HEK293 (cell line): ENCODE measurements at regions not wholly inside any gene's neighbourhood (a gene's known extent, or its start where the extent isn't known, plus 50 kb on each side); places are given as distances from the start of the nearest gene placed in this dataset.

ENCODE experiments used
- CTCF ChIA-PET: fragments of 350-600 bp; formaldehyde crosslinking; extraction: SDS; loops from one replicate; lab custom pipeline; 2021; ENCODE audit warnings: antibody characterized with exemption; lab: Yijun Ruan, JAX
- POLR2A ChIA-PET: fragments of 300-600 bp; formaldehyde crosslinking; extraction: SDS; loops from one replicate; lab custom pipeline; 2020; ENCODE audit warnings: antibody characterized with exemption, inconsistent platforms; lab: Yijun Ruan, JAX
- H3K27ac ChIP-seq: fragments of 200-500 bp; sonication (Bioruptor generic); 2 replicates; pipeline ENCODE4 v1.5.1; 2014; ENCODE audit warnings: low read depth, low read length, control low read depth, inconsistent platforms; ENCODE audit errors: extremely low read depth
- H3K36me3 ChIP-seq, 2 experiments: fragments of 200-500 bp in 1 of 2; sonication (Bioruptor generic) in 1 of 2; 1 replicate in 1 of 2; 2 replicates in 1 of 2; pipeline ENCODE4 v1.5.1; 2014 to 2017; ENCODE audit warnings: inconsistent platforms in 2 of 2, low read length in 2 of 2; ENCODE audit not compliant: control insufficient read depth in 2 of 2, insufficient read depth in 1 of 2
- H3K4me1 ChIP-seq: fragments of 200-500 bp; sonication (Bioruptor generic); 2 replicates; pipeline ENCODE4 v1.5.1; 2014; ENCODE audit warnings: mild to moderate bottlenecking, low read length, inconsistent platforms; ENCODE audit not compliant: control insufficient read depth, insufficient read depth
- H3K4me3 ChIP-seq: 2 replicates; pipeline ENCODE4 v1.5.1; 2011; ENCODE audit warnings: low read depth, mild to moderate bottlenecking, control low read depth, low read length, moderate library complexity
- H3K9me3 ChIP-seq: fragments of 200-500 bp; sonication (Bioruptor generic); 2 replicates; pipeline ENCODE4 v1.5.1; 2014; ENCODE audit warnings: low read depth, low read length, inconsistent platforms; ENCODE audit not compliant: control insufficient read depth, insufficient read depth
- GLIS2 ChIP-seq: fragments of 450-650 bp; formaldehyde crosslinking; IDR thresholded peaks from 2 replicates; pipeline ENCODE4 v1.5.1; 2016; ENCODE audit warnings: missing biosample characterization, missing genetic modification characterization
- HOXA7 ChIP-seq: sonication (generic); formaldehyde crosslinking; IDR thresholded peaks from 2 replicates; pipeline ENCODE4 v1.8.1; 2022; ENCODE audit warnings: missing genetic modification reagents, borderline replicate concordance
- KLF9 ChIP-seq: fragments of 450-650 bp; formaldehyde crosslinking; IDR thresholded peaks from 2 replicates; pipeline ENCODE4 v1.5.1; 2016; ENCODE audit warnings: missing biosample characterization, missing genetic modification characterization, low read depth
- MYNN ChIP-seq: fragments of 450-650 bp; formaldehyde crosslinking; IDR thresholded peaks from 2 replicates; pipeline ENCODE4 v1.5.1; 2016; ENCODE audit warnings: missing biosample characterization, missing genetic modification characterization, borderline replicate concordance
- SETDB1 ChIP-seq: IDR thresholded peaks from one replicate; pipeline ENCODE4 v1.6.1; 2017; ENCODE audit warnings: mild to moderate bottlenecking, low read length, moderate library complexity, mixed read lengths; ENCODE audit not compliant: insufficient read length
- TCF7L2 ChIP-seq: IDR thresholded peaks from 2 replicates; pipeline ENCODE4 v1.6.1; 2011; ENCODE audit warnings: low read depth, mild to moderate bottlenecking, inconsistent platforms, low read length, moderate library complexity, borderline replicate concordance
- ZBTB7A ChIP-seq: fragments of 450-650 bp; formaldehyde crosslinking; IDR thresholded peaks from 2 replicates; pipeline ENCODE4 v1.5.1; 2016; ENCODE audit warnings: low read depth, missing biosample characterization, missing genetic modification characterization
- ZFP3 ChIP-seq: fragments of 450-650 bp; formaldehyde crosslinking; IDR thresholded peaks from 2 replicates; pipeline ENCODE4 v1.5.1; 2016; ENCODE audit warnings: low read depth, missing biosample characterization, missing genetic modification characterization
- ZNF148 ChIP-seq: fragments of 450-650 bp; formaldehyde crosslinking; IDR thresholded peaks from 2 replicates; pipeline ENCODE4 v1.5.0; 2017; ENCODE audit warnings: missing biosample characterization, missing genetic modification characterization, borderline replicate concordance
- ZNF184 ChIP-seq: fragments of 450-650 bp; IDR thresholded peaks from 2 replicates; pipeline ENCODE4 v1.5.1; 2018; ENCODE audit warnings: missing biosample characterization, mild to moderate bottlenecking, missing genetic modification characterization
- ZNF266 ChIP-seq: fragments of 450-650 bp; formaldehyde crosslinking; IDR thresholded peaks from 2 replicates; pipeline ENCODE4 v1.5.1; 2016; ENCODE audit warnings: missing biosample characterization, missing genetic modification characterization, low read depth
- ZNF37A ChIP-seq: fragments of 450-650 bp; IDR thresholded peaks from 2 replicates; pipeline ENCODE4 v1.5.1; 2018; ENCODE audit warnings: missing biosample characterization, missing genetic modification characterization
- ZNF530 ChIP-seq: fragments of 450-650 bp; formaldehyde crosslinking; IDR thresholded peaks from 2 replicates; pipeline ENCODE4 v1.5.1; 2016; ENCODE audit warnings: low read depth, missing biosample characterization, missing genetic modification characterization
- ZNF544 ChIP-seq: fragments of 450-650 bp; formaldehyde crosslinking; IDR thresholded peaks from 2 replicates; pipeline ENCODE4 v1.5.0; 2017; ENCODE audit warnings: missing biosample characterization, missing genetic modification characterization
- ZNF560 ChIP-seq: fragments of 450-650 bp; formaldehyde crosslinking; IDR thresholded peaks from 2 replicates; pipeline ENCODE4 v1.5.1; 2017; ENCODE audit warnings: missing biosample characterization, missing genetic modification characterization, borderline replicate concordance
- ZNF704 ChIP-seq: fragments of 450-650 bp; formaldehyde crosslinking; IDR thresholded peaks from 2 replicates; pipeline ENCODE4 v1.5.1; 2016; ENCODE audit warnings: missing biosample characterization, missing genetic modification characterization
- ZNF76 ChIP-seq: fragments of 450-650 bp; formaldehyde crosslinking; IDR thresholded peaks from 2 replicates; pipeline ENCODE4; 2016; ENCODE audit warnings: low read depth, missing biosample characterization, missing genetic modification characterization, borderline replicate concordance
- ZSCAN18 ChIP-seq: fragments of 450-650 bp; formaldehyde crosslinking; IDR thresholded peaks from 2 replicates; pipeline ENCODE4 v1.5.1; 2016; ENCODE audit warnings: missing biosample characterization, missing genetic modification characterization
- TF ChIP-seq, protein P1 (sequence below): fragments of 450-650 bp; formaldehyde crosslinking; IDR thresholded peaks from 2 replicates; pipeline ENCODE4 v1.5.1; 2016; ENCODE audit warnings: missing biosample characterization, missing genetic modification characterization
- TF ChIP-seq, protein P2 (sequence below): fragments of 450-650 bp; formaldehyde crosslinking; IDR thresholded peaks from 2 replicates; pipeline ENCODE4; 2016; ENCODE audit warnings: missing biosample characterization, missing genetic modification characterization
- TF ChIP-seq, protein P3 (sequence below): fragments of 450-650 bp; formaldehyde crosslinking; IDR thresholded peaks from 2 replicates; pipeline ENCODE4 v1.5.1; 2016; ENCODE audit warnings: missing biosample characterization, missing genetic modification characterization
- TF ChIP-seq, protein P4 (sequence below): fragments of 450-650 bp; formaldehyde crosslinking; IDR thresholded peaks from 2 replicates; pipeline ENCODE4 v1.5.1; 2017; ENCODE audit warnings: missing biosample characterization, missing genetic modification characterization

DNA sequence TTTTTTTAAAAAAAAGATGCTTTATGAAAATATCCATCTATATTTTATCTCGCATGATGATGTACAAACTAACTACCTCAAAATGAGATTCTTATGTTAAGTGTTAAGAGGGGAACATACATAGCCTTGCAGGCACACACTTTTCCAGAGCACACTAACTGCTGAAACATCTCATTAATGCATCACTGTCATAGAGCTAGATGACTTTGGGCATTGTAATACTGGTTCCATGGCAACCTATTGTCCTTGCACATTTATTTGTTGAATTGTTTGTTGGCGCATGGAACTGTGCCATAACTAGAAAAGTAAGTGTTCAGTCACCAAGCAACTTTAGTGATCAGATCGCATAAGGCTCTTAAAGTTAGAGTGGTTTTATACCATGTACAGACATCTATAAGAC, 348.3 kb downstream of the GALC start (continued):
- TF ChIP-seq ZSCAN18 (tag by site-specific recombination) (no peak), SETDB1 (no peak), ZNF544 (no peak), ZBTB7A (tag by site-specific recombination) (no peak)
- TF ChIP-seq, protein P1, sequence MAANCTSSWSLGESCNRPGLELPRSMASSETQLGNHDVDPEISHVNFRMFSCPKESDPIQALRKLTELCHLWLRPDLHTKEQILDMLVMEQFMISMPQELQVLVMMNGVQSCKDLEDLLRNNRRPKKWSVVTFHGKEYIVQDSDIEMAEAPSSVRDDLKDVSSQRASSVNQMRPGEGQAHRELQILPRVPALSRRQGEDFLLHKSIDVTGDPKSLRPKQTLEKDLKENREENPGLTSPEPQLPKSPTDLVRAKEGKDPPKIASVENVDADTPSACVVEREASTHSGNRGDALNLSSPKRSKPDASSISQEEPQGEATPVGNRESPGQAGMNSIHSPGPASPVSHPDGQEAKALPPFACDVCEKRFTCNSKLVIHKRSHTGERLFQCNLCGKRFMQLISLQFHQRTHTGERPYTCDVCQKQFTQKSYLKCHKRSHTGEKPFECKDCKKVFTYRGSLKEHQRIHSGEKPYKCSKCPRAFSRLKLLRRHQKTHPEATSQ (tag by site-specific recombination), result no peak
- TF ChIP-seq, protein P2, sequence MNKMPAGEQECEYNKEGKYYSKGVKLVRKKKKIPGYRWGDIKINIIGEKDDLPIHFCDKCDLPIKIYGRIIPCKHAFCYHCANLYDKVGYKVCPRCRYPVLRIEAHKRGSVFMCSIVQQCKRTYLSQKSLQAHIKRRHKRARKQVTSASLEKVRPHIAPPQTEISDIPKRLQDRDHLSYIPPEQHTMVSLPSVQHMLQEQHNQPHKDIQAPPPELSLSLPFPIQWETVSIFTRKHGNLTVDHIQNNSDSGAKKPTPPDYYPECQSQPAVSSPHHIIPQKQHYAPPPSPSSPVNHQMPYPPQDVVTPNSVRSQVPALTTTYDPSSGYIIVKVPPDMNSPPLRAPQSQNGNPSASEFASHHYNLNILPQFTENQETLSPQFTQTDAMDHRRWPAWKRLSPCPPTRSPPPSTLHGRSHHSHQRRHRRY, result no peak

- ChIA-PET POLR2A (no interaction called here), CTCF (interaction anchor here (0.6 kb wide), 1 partner anchor 78 kb away, joined by 3 read pairs; no protein-coding TSS in a partner anchor)
- TF ChIP-seq ZNF704 (tag by site-specific recombination) (no peak), ZNF184 (tag by site-specific recombination) (no peak)
These were observed 350.0 kb downstream of the GALC start for GRCh38 chr14:87643005-87643404.

DNA sequence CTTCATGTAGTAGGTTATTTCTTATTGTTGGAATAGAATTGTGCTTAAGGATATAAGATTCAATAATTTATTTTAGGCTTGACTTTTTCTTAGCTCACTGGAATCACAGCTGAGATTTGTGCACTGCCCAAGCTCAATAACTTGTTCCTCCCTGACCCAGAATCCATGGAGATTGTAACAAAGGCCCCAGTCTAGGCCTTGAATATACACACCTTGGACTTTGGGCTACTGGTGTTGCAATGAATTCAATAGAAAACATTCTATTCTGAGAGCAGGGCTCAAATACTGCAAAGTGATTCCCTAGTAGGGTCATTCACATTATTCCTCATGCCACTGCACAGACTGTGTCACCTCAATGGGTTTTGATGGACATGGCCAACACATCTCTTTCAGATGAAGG, 352.4 kb downstream of the GALC start:
- CTCF ChIA-PET, result no interaction called here
- no peaks in the 10 kb centered on the region for H3K4me1 ChIP-seq
- no peak overlapping the region for H3K27ac ChIP-seq
- no peaks in the 10 kb centered on the region for H3K9me3 ChIP-seq
- no peaks in the 10 kb centered on the region for H3K36me3 ChIP-seq
- H3K4me3 ChIP-seq, result no peak overlapping the region
- POLR2A ChIA-PET, result no interaction called here
- TF ChIP-seq ZNF76 (tag by site-specific recombination) (no peak), GLIS2 (tag by site-specific recombination) (no peak), ZNF266 (tag by site-specific recombination) (no peak), ZNF560 (tag by site-specific recombination) (no peak), ZNF37A (tag by site-specific recombination) (no peak), KLF9 (no peak), TCF7L2 (no peak), ZNF148 (no peak), ZFP3 (tag by site-specific recombination) (no peak), MYNN (tag by site-specific recombination) (no peak), HOXA7 (CRISPR knock-in tag) (no peak), ZNF530 (tag by site-specific recombination) (no peak)
- TF ChIP-seq, protein P3, sequence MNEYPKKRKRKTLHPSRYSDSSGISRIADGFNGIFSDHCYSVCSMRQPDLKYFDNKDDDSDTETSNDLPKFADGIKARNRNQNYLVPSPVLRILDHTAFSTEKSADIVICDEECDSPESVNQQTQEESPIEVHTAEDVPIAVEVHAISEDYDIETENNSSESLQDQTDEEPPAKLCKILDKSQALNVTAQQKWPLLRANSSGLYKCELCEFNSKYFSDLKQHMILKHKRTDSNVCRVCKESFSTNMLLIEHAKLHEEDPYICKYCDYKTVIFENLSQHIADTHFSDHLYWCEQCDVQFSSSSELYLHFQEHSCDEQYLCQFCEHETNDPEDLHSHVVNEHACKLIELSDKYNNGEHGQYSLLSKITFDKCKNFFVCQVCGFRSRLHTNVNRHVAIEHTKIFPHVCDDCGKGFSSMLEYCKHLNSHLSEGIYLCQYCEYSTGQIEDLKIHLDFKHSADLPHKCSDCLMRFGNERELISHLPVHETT (tag by site-specific recombination), result no peak
- TF ChIP-seq, protein P2, result no peak
- TF ChIP-seq, protein P4, sequence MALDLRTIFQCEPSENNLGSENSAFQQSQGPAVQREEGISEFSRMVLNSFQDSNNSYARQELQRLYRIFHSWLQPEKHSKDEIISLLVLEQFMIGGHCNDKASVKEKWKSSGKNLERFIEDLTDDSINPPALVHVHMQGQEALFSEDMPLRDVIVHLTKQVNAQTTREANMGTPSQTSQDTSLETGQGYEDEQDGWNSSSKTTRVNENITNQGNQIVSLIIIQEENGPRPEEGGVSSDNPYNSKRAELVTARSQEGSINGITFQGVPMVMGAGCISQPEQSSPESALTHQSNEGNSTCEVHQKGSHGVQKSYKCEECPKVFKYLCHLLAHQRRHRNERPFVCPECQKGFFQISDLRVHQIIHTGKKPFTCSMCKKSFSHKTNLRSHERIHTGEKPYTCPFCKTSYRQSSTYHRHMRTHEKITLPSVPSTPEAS (tag by site-specific recombination), result no peak

More at GRCh38 chr14:87643005-87643404, 350.0 kb downstream of the GALC start:
- H3K9me3 ChIP-seq, result no peaks in the 10 kb centered on the region
- H3K36me3 ChIP-seq, result no peaks in the 10 kb centered on the region
- no peak overlapping the region for H3K27ac ChIP-seq
- H3K4me3 ChIP-seq, result no peak overlapping the region
- no peaks in the 10 kb centered on the region for H3K4me1 ChIP-seq
